ACC112 (cell line): ENCODE measurements at regions not wholly inside any gene's neighbourhood (a gene's known extent, or its start where the extent isn't known, plus 50 kb on each side); places are given as distances from the start of the nearest gene placed in this dataset.
"Not testable (repeated sequence)": the region's sequence is repeated elsewhere in the genome, so short reads cannot be mapped to it uniquely, and the experiment has no call there.

Source experiments
- H2AFZ ChIP-seq: fragments of 200-600 bp; sonication (generic); one replicate; pipeline ENCODE4 v1.6.0; 2017; ENCODE audit warnings: antibody characterized with exemption, low read length; ENCODE audit not compliant: unreplicated experiment
- H3K27ac ChIP-seq: fragments of 200-600 bp; sonication (generic); 2 replicates; pipeline ENCODE4 v1.5.1; 2014; ENCODE audit warnings: low read depth, mild to moderate bottlenecking, antibody characterized with exemption, low read length, moderate library complexity
- H3K27me3 ChIP-seq: fragments of 200-600 bp; sonication (generic); 2 replicates; pipeline ENCODE4 v1.6.1; 2014; ENCODE audit warnings: mild to moderate bottlenecking, antibody characterized with exemption, low read length, moderate library complexity, mixed read lengths; ENCODE audit not compliant: insufficient read depth
- H3K36me3 ChIP-seq: fragments of 200-600 bp; sonication (generic); 2 replicates; pipeline ENCODE4 v1.6.1; 2016; ENCODE audit warnings: mild to moderate bottlenecking, antibody characterized with exemption, low read length, moderate library complexity, mixed read lengths; ENCODE audit not compliant: insufficient read depth
- H3K4me1 ChIP-seq: fragments of 200-600 bp; sonication (generic); one replicate; pipeline ENCODE4 v1.6.1; 2016; ENCODE audit warnings: low read length, mixed read lengths; ENCODE audit not compliant: insufficient read depth, unreplicated experiment, control insufficient read depth
- H3K4me3 ChIP-seq: fragments of 200-600 bp; sonication (generic); 2 replicates; pipeline ENCODE4 v1.5.1; 2014; ENCODE audit warnings: mild to moderate bottlenecking, low read depth, low read length
- H3K79me2 ChIP-seq: fragments of 200-600 bp; sonication (generic); one replicate; pipeline ENCODE4 v1.6.0; 2016; ENCODE audit warnings: low read length; ENCODE audit not compliant: control insufficient read depth, unreplicated experiment, insufficient read depth

- Histone ChIP-seq H3K36me3 (no peaks in the 10 kb centered on the region), H3K4me1 (no peaks in the 10 kb centered on the region), H3K79me2 (no peaks in the 10 kb centered on the region), H3K27me3 (no peaks in the 10 kb centered on the region), H2AFZ (no peak overlapping the region), H3K4me3 (no peak overlapping the region), H3K27ac (no peak overlapping the region)
Observed at GRCh38 chr5:129223178-129223577, 128.6 kb downstream of the ISOC1 start.

DNA sequence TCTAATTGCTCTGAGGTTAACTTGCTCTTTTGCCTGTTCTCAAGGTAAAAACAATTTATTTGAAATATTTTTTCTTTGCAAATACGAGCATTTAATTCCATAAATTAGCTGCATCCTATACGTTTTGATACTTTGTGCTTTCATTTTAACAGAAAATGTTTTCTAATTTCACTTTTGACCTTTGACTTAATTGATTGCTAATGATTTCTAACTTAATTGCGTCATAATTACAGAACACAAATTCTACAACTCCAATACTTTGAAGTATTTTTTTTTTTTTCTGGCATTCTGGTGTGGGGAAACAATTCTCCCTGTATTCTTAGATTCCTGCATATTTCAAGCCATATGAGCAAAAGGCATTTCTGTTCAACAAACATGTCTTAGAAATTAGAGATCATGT lies 134.0 kb downstream of the ISOC1 start:
- H3K36me3 ChIP-seq, result no peaks in the 10 kb centered on the region
- no peak overlapping the region for H3K4me3 ChIP-seq
- no peaks in the 10 kb centered on the region for H3K79me2 ChIP-seq
- H3K27me3 ChIP-seq, result no peaks in the 10 kb centered on the region
- H3K27ac ChIP-seq, result no peak overlapping the region
- H3K4me1 ChIP-seq, result no peaks in the 10 kb centered on the region
- H2AFZ ChIP-seq, result no peak overlapping the region

DNA sequence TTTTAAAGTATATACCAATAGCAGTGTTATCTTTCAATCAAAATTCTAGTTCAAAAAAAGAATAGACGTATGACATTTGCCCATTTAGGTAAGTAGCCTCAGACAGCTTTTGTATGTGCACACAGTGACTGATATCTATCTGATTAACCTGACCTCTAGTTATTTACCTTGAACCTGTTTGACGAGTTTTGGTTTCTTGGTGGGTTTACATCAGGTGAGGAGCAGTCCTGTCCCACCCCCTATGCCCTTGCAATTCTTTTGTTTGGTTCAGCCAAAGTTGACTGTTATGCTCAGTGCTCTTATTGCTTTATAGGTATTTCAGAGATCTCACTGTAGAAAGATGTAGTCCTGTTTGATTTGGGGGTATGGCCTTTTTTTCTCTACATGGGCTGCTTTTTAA lies 147.2 kb downstream of the ISOC1 start:
- no peaks in the 10 kb centered on the region for H3K79me2 ChIP-seq
- no peak overlapping the region for H2AFZ ChIP-seq
- no peak overlapping the region for H3K4me3 ChIP-seq
- H3K36me3 ChIP-seq, result no peaks in the 10 kb centered on the region
- H3K27ac ChIP-seq, result no peak overlapping the region
- no peaks in the 10 kb centered on the region for H3K27me3 ChIP-seq
- H3K4me1 ChIP-seq, result peaks cover 19% of the 10 kb centered on the region

- no peaks in the 10 kb centered on the region for H3K36me3 ChIP-seq
- H3K4me3 ChIP-seq, result no peak overlapping the region
- H2AFZ ChIP-seq, result no peak overlapping the region
- no peaks in the 10 kb centered on the region for H3K27me3 ChIP-seq
- H3K79me2 ChIP-seq, result no peaks in the 10 kb centered on the region
- no peak overlapping the region for H3K27ac ChIP-seq
- H3K4me1 ChIP-seq, result peaks cover 19% of the 10 kb centered on the region
Observed at GRCh38 chr5:129243039-129243438, 148.5 kb downstream of the ISOC1 start.

DNA sequence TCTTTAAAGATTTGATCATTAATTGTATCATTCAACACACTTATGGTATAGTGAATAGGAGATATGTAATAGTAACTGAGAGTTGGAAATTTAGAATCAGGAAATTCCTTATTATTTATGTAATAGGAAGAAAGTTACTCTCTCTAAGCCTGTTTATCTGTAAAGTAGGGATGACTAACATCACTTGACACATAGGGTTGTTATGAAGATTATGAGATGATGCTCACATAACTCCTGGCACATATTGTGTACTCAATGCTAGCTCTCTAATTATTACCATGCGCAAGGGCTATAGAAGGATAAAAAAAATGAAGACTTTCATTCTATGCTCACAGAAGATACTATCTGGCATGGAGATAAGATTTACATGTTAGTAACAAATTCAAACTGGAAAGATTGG lies 149.9 kb downstream of the ISOC1 start:
- no peak overlapping the region for H3K27ac ChIP-seq
- H3K27me3 ChIP-seq, result no peaks in the 10 kb centered on the region
- H3K4me1 ChIP-seq, result peaks cover 19% of the 10 kb centered on the region
- H2AFZ ChIP-seq, result no peak overlapping the region
- no peaks in the 10 kb centered on the region for H3K36me3 ChIP-seq
- no peak overlapping the region for H3K4me3 ChIP-seq
- H3K79me2 ChIP-seq, result no peaks in the 10 kb centered on the region

- H3K79me2 ChIP-seq, result no peaks in the 10 kb centered on the region
- no peak overlapping the region for H3K27ac ChIP-seq
- peak overlapping the region; percentile 1 for H2AFZ ChIP-seq
- H3K4me3 ChIP-seq, result no peak overlapping the region
- H3K27me3 ChIP-seq, result no peaks in the 10 kb centered on the region
- H3K4me1 ChIP-seq, result peaks cover 19% of the 10 kb centered on the region
- no peaks in the 10 kb centered on the region for H3K36me3 ChIP-seq
Observed at GRCh38 chr5:129245489-129245888, 150.9 kb downstream of the ISOC1 start.

- Histone ChIP-seq H3K27ac (no peak overlapping the region), H3K4me1 (peaks cover 19% of the 10 kb centered on the region)
Observed at GRCh38 chr5:129246088-129246487, 151.5 kb downstream of the ISOC1 start.

DNA sequence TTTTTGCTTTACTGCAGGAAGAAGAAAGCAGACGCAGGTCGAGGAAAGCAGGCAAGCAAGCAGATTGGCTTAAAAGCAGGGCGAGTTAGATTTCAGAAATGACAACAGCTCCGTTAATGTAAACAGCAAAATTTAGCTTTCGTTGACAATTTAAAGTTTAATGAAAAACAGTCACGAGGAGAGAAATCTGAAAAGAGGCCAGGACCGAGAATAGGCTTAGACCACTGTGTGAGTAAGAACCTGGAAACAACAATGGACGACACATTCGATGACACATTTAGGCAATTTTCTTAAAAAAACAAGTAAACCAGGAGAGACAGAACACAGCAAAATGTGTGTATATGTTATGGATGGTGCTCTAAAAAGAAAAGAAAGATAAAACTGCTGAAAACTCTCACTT lies 155.3 kb downstream of the ISOC1 start:
- Histone ChIP-seq H2AFZ (peak overlapping the region; percentile 30), H3K36me3 (no peaks in the 10 kb centered on the region), H3K79me2 (no peaks in the 10 kb centered on the region), H3K27ac (no peak overlapping the region), H3K27me3 (no peaks in the 10 kb centered on the region), H3K4me1 (peaks cover 11% of the 10 kb centered on the region), H3K4me3 (no peak overlapping the region)

More at GRCh38 chr5:129246088-129246487, 151.5 kb downstream of the ISOC1 start:
- H3K79me2 ChIP-seq, result no peaks in the 10 kb centered on the region
- H3K27me3 ChIP-seq, result no peaks in the 10 kb centered on the region
- no peak overlapping the region for H3K4me3 ChIP-seq
- no peaks in the 10 kb centered on the region for H3K36me3 ChIP-seq
- peak overlapping the region; percentile 1 for H2AFZ ChIP-seq

- Histone ChIP-seq H3K4me3 (no peak overlapping the region), H3K27me3 (no peaks in the 10 kb centered on the region), H3K4me1 (no peaks in the 10 kb centered on the region), H2AFZ (no peak overlapping the region), H3K36me3 (no peaks in the 10 kb centered on the region), H3K27ac (no peak overlapping the region), H3K79me2 (no peaks in the 10 kb centered on the region)
Observed at GRCh38 chr5:129271308-129271707, 176.8 kb downstream of the ISOC1 start.

- Histone ChIP-seq H3K36me3 (no peaks in the 10 kb centered on the region), H3K4me3 (no peak overlapping the region), H3K79me2 (no peaks in the 10 kb centered on the region), H3K27me3 (no peaks in the 10 kb centered on the region), H3K4me1 (no peaks in the 10 kb centered on the region), H2AFZ (no peak overlapping the region), H3K27ac (no peak overlapping the region)
Observed at GRCh38 chr5:129284010-129284409, 176.1 kb upstream of the ADAMTS19 start.

DNA sequence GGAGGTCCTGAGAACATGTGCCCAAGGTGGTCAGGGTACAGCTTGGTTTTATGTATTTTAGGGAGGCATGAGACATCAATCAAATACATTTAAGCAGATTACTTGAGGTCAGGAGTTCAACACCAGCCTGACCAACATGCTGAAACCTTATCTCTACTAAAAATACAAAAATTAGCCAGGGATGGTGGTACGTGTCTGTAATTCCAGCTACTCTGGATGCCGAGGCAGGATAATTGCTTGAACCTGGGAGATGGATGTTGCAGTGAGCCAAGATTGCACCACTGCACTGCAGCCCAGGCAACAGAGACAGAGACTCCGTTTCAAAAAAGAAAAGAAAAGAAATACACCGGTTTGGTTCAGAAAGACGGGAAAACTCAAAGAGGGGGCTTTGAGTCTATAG lies 165.9 kb upstream of the ADAMTS19 start:
- not testable (repeated sequence) for H2AFZ ChIP-seq, H3K27me3 ChIP-seq, H3K27ac ChIP-seq, H3K79me2 ChIP-seq, H3K4me3 ChIP-seq, H3K4me1 ChIP-seq, H3K36me3 ChIP-seq
